ENCODE measurements at regions not wholly inside any gene's neighbourhood (a gene's known extent, or its start where the extent isn't known, plus 50 kb on each side); places are given as distances from the start of the nearest gene placed in this dataset.

DNA sequence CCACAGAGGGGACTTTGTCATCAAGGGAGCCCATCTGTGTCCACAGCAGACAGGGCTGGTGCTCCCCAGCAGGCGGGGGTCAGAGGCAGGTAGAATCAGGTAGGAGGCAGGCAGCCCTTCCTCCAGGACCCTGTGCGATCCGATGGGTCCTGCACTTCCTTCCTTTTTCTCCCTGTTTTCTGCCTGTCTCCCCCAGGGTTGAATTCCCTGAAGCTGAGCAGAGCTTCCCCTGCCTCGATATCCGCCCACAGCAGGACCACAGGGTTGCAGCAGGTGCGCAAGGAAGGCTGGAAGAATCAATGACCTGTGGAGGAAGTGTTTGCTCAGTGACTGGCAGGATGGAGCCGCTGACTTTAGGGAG, 69.2 kb downstream of the MRPL36 start:
- no peaks in the 10 kb centered on the region for H3K9me3 Mint-ChIP-seq (ENCODE audit: unreplicated experiment)

DNA sequence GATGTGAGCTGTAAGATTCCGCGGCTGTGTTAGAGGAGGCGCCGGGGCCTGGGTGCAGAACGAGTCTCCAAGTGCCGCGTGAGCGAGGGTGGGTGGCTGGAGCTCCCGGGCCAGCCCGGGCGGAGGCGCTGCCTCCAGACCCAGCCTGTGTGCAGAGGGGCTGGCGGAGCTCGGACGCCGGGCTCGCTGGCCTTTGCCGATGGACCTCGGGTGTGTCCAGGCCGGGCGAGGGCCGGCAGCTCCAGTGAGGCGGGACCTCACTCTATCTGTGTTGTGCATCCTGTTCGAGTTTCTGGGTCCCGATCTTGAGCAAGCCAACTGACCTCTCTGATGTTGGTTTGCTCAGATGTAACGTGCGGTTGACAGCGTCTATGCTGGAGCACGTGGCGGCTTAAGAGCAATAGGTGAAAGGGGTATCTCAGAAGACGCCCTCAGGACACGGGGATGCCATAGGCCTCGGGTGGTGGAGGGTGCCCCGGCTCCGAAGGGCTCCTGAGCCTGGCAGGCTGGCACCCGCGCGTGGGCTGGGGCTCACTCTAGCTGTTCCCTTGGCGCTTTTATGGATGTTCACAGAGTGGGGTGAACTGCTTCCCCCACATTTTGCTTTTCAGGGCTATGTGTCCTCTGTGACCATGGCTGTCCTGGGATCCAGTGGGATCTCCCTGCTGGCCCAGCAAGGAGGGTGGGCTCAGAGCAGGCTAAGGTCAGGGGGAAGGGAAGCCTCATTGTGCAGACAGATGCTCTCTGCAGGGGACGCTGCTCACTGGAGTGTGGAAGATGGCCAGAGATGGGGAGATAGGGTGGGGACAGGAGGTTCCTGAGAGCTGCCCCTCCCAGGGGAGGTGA, 69.8 kb downstream of the MRPL36 start:
- Mint-ChIP-seq H3K4me1 (ENCODE audit: unreplicated experiment) (no peaks in the 10 kb centered on the region), H3K36me3 (ENCODE audit: unreplicated experiment) (no peaks in the 10 kb centered on the region), H3K27ac (ENCODE audit: unreplicated experiment) (no peak overlapping the region), H3K4me3 (ENCODE audit: unreplicated experiment) (no peak overlapping the region), H3K9me3 (ENCODE audit: unreplicated experiment) (no peaks in the 10 kb centered on the region), H3K27me3 (ENCODE audit: unreplicated experiment) (no peaks in the 10 kb centered on the region)
- peak; percentile 83 for DNase-seq (ENCODE audit: extremely low spot score, unreplicated experiment)
- no peak for TF ChIP-seq CTCF (IDR thresholded peaks at IDR 0.05)

More for the DNA sequence above, 69.2 kb downstream of the MRPL36 start:
- DNase-seq (ENCODE audit: extremely low spot score, unreplicated experiment) = peak; percentile 70
- Mint-ChIP-seq H3K27ac (ENCODE audit: unreplicated experiment) (no peak overlapping the region), H3K36me3 (ENCODE audit: unreplicated experiment) (no peaks in the 10 kb centered on the region), H3K4me1 (ENCODE audit: unreplicated experiment) (no peaks in the 10 kb centered on the region), H3K27me3 (ENCODE audit: unreplicated experiment) (no peaks in the 10 kb centered on the region), H3K4me3 (ENCODE audit: unreplicated experiment) (no peak overlapping the region)
- no peak for TF ChIP-seq CTCF (IDR thresholded peaks at IDR 0.05)

DNA sequence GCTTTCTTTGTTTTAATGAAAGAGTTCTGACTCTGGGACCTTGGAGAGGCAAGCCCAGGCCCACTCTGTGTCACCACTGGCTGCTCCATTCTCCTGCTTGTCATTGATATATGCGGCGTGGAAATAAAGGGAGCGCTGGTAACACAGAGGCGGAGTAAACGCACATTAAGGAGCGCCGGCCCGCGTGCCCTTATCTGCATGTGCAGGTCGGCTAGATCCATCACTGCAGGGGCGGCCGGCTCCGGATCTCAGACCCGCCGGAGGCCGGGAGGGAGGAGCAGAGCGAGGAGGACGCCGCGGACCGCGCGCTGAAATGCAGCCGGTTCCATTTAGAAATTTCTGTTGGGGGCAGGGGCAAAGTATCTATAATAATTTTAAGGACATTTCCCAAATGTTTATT, 70.8 kb downstream of the MRPL36 start:
- no peak for TF ChIP-seq CTCF (IDR thresholded peaks at IDR 0.05)
- Mint-ChIP-seq H3K9me3 (ENCODE audit: unreplicated experiment) (no peaks in the 10 kb centered on the region), H3K27me3 (ENCODE audit: unreplicated experiment) (no peaks in the 10 kb centered on the region), H3K4me3 (ENCODE audit: unreplicated experiment) (no peak overlapping the region), H3K4me1 (ENCODE audit: unreplicated experiment) (no peaks in the 10 kb centered on the region), H3K36me3 (ENCODE audit: unreplicated experiment) (no peaks in the 10 kb centered on the region), H3K27ac (ENCODE audit: unreplicated experiment) (no peak overlapping the region)
- peak; percentile 82 for DNase-seq (ENCODE audit: extremely low spot score, unreplicated experiment)

- DNase-seq (ENCODE audit: extremely low spot score, unreplicated experiment) = peak; percentile 83
- H3K4me3 Mint-ChIP-seq (ENCODE audit: unreplicated experiment) = no peak overlapping the region
- TF ChIP-seq CTCF (IDR thresholded peaks at IDR 0.05) = no peak
Observed at GRCh38 chr5:1727571-1727970, 72.1 kb downstream of the MRPL36 start.

DNA sequence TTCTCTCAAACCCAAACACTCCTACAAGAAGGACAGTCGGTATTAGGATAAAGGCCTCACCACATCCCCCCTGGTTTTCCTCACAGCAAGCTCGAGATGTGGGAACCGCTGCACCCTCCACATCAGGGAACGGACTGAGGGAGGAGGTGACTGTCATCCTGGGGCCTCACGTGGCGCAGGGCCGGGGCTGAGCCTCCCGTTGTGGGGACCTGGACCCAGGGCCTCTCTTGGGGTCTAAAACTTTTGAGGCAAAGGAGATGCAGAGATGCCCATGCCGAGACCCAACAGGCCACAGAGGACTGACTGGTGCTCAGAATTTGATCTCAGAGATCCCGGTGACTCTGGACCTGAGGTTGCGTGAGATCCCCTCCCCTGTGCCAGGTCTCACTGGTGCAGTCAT, 72.7 kb downstream of the MRPL36 start:
- H3K27ac Mint-ChIP-seq (ENCODE audit: unreplicated experiment) = no peak overlapping the region
- H3K9me3 Mint-ChIP-seq (ENCODE audit: unreplicated experiment) = no peaks in the 10 kb centered on the region
- DNase-seq (ENCODE audit: extremely low spot score, unreplicated experiment) = peak; percentile 73
- H3K4me3 Mint-ChIP-seq (ENCODE audit: unreplicated experiment) = no peak overlapping the region
- no peaks in the 10 kb centered on the region for H3K27me3 Mint-ChIP-seq (ENCODE audit: unreplicated experiment)
- no peaks in the 10 kb centered on the region for H3K4me1 Mint-ChIP-seq (ENCODE audit: unreplicated experiment)
- no peak for TF ChIP-seq CTCF (IDR thresholded peaks at IDR 0.05)
- no peaks in the 10 kb centered on the region for H3K36me3 Mint-ChIP-seq (ENCODE audit: unreplicated experiment)

More at GRCh38 chr5:1727571-1727970, 72.1 kb downstream of the MRPL36 start:
- no peak overlapping the region for H3K27ac Mint-ChIP-seq (ENCODE audit: unreplicated experiment)
- no peaks in the 10 kb centered on the region for H3K36me3 Mint-ChIP-seq (ENCODE audit: unreplicated experiment)
- H3K9me3 Mint-ChIP-seq (ENCODE audit: unreplicated experiment) = no peaks in the 10 kb centered on the region
- no peaks in the 10 kb centered on the region for H3K27me3 Mint-ChIP-seq (ENCODE audit: unreplicated experiment)
- H3K4me1 Mint-ChIP-seq (ENCODE audit: unreplicated experiment) = no peaks in the 10 kb centered on the region
